HCT116 (cell line): ENCODE measurements at regions not wholly inside any gene's neighbourhood (a gene's known extent, or its start where the extent isn't known, plus 50 kb on each side); places are given as distances from the start of the nearest gene placed in this dataset.

Source experiments
- ATAC-seq: fragments of 200-7000 bp; cut with Tn5 transposase; 2 replicates; pipeline ENCODE4 v1.9.1; 2020; ENCODE audit warnings: mild to moderate bottlenecking, moderate library complexity
- BruUV-seq: library from RNA; stranded (reverse); fragments of 400-500 nt; replicated peaks from 2 replicates; lab custom pipeline; 2021; lab: Mats Ljungman, UMichigan
- CTCF ChIA-PET: fragments of 300-600 bp; sonication (Branson Sonifier 250); formaldehyde crosslinking; loops from one replicate; lab custom pipeline; 2021; ENCODE audit warnings: antibody characterized with exemption; lab: Charles Lee
- POLR2A ChIA-PET: fragments of 300-600, 350-600 bp; sonication (Branson Sonifier 250); formaldehyde crosslinking; loops from one replicate; lab custom pipeline; 2021; ENCODE audit warnings: antibody characterized with exemption; lab: Charles Lee
- RAD21 ChIA-PET, 2 experiments: fragments of 300-600 bp; sonication (Branson Sonifier 250); formaldehyde crosslinking; loops; one replicate each; lab custom pipeline; 2023; ENCODE audit warnings: low total read pairs in 2 of 2; ENCODE audit not compliant: uncharacterized antibody in 2 of 2, unreplicated experiment in 2 of 2, low non-redundant PET in 1 of 2; lab: Charles Lee
- DNase-seq: peaks from one replicate; pipeline ENCODE4 v3.0.0-alpha.2; 2010; ENCODE audit warnings: low read depth, low spot score
- H2AFZ ChIP-seq: fragments of 200-600 bp; shearing (Covaris generic), sonication (generic); 2 replicates; pipeline ENCODE4 v1.6.1; 2017; ENCODE audit warnings: low read depth, mixed run types, mixed read lengths, antibody characterized with exemption, low read length; ENCODE audit not compliant: poor library complexity, severe bottlenecking
- H3K27ac ChIP-seq: 2 replicates; pipeline ENCODE4 v1.5.1; 2012; ENCODE audit warnings: low read depth, low read length
- H3K27me3 ChIP-seq: fragments of 200-600 bp; sonication (generic); 2 replicates; pipeline ENCODE4 v1.6.1; 2016; ENCODE audit warnings: mixed run types, low read length, mixed read lengths; ENCODE audit not compliant: insufficient read depth
- H3K36me3 ChIP-seq, 2 experiments: fragments of 200-500 bp in 1 of 2; fragments of 200-600 bp in 1 of 2; sonication (Bioruptor generic) in 1 of 2; sonication (generic) in 1 of 2; 2 replicates each; pipeline versions ENCODE4 v1.5.1 to v1.6.1; 2014 to 2016; ENCODE audit warnings: low read length in 2 of 2, inconsistent platforms in 1 of 2, mixed read lengths in 1 of 2, mixed run types in 1 of 2; ENCODE audit not compliant: insufficient read depth in 2 of 2, control insufficient read depth in 1 of 2
- H3K4me1 ChIP-seq, 2 experiments: fragments of 200-600 bp in 1 of 2; sonication (generic) in 1 of 2; 2 replicates each; pipeline versions ENCODE4 v1.5.1 to v1.6.1; 2012 to 2017; ENCODE audit warnings: low read length in 2 of 2, inconsistent platforms in 1 of 2, mild to moderate bottlenecking in 1 of 2, mixed read lengths in 1 of 2, mixed run types in 1 of 2, moderate library complexity in 1 of 2; ENCODE audit not compliant: insufficient read depth in 2 of 2, control insufficient read depth in 1 of 2
- H3K4me2 ChIP-seq: fragments of 200-600 bp; sonication (generic); 2 replicates; pipeline ENCODE4 v1.6.1; 2017; ENCODE audit warnings: mixed run types, low read length, mixed read lengths
- H3K4me3 ChIP-seq, 2 experiments: fragments of 200-600 bp in 1 of 2; sonication (generic) in 1 of 2; replicated peaks in 1 of 2; 2 replicates each; pipeline ENCODE4 v1.5.1; 2011 to 2016; ENCODE audit warnings: low read length in 2 of 2, control low read depth in 1 of 2, low read depth in 1 of 2, mild to moderate bottlenecking in 1 of 2, mixed read lengths in 1 of 2, mixed run types in 1 of 2
- H3K79me2 ChIP-seq: fragments of 200-600 bp; sonication (generic); 2 replicates; pipeline ENCODE4 v1.6.1; 2017; ENCODE audit warnings: mild to moderate bottlenecking, mixed run types, low read length, moderate library complexity, mixed read lengths; ENCODE audit not compliant: insufficient read depth
- H3K9ac ChIP-seq: fragments of 200-600 bp; sonication (generic); 2 replicates; pipeline ENCODE4 v1.6.1; 2016; ENCODE audit warnings: low read length, mixed read lengths
- H3K9me2 ChIP-seq: fragments of 200-600 bp; sonication (generic), shearing (Covaris generic); 2 replicates; pipeline ENCODE4 v1.6.1; 2017; ENCODE audit warnings: mixed run types, mild to moderate bottlenecking, moderate library complexity; ENCODE audit not compliant: insufficient read depth
- H3K9me3 ChIP-seq, 2 experiments: fragments of 200-500 bp in 1 of 2; fragments of 200-600 bp in 1 of 2; sonication (Bioruptor generic) in 1 of 2; sonication (generic) in 1 of 2; 2 replicates each; pipeline ENCODE4 v1.6.1; 2014 to 2017; ENCODE audit warnings: low read length in 2 of 2, mixed read lengths in 2 of 2, inconsistent platforms in 1 of 2, low read depth in 1 of 2, mild to moderate bottlenecking in 1 of 2, mixed run types in 1 of 2, moderate library complexity in 1 of 2; ENCODE audit not compliant: control insufficient read depth in 1 of 2, insufficient read depth in 1 of 2
- H4K20me1 ChIP-seq: fragments of 200-600 bp; sonication (generic), shearing (Covaris generic); 2 replicates; pipeline ENCODE4 v1.6.1; 2017; ENCODE audit warnings: mixed run types, mild to moderate bottlenecking, moderate library complexity; ENCODE audit not compliant: insufficient read depth
- CBX3 ChIP-seq: IDR thresholded peaks from 2 replicates; pipeline ENCODE4 v1.6.1; 2012; ENCODE audit warnings: low read depth
- EGR1 ChIP-seq: IDR thresholded peaks from 2 replicates; pipeline ENCODE4 v1.6.1; 2012; ENCODE audit warnings: low read depth
- ELF1 ChIP-seq: IDR thresholded peaks from 2 replicates; pipeline ENCODE4 v1.6.1; 2012; ENCODE audit warnings: low read depth, borderline replicate concordance
- FOSL1 ChIP-seq: IDR thresholded peaks from 2 replicates; pipeline ENCODE4 v1.6.1; 2012; ENCODE audit warnings: low read depth
- JUND ChIP-seq: IDR thresholded peaks from 2 replicates; pipeline ENCODE4 v1.6.1; 2012
- POLR2A ChIP-seq: IDR thresholded peaks from 2 replicates; pipeline ENCODE4 v1.7.0; 2011; ENCODE audit warnings: borderline replicate concordance; ENCODE audit not compliant: insufficient read depth, insufficient read length; ENCODE audit errors: extremely low read depth
- POLR2AphosphoS5 ChIP-seq: IDR thresholded peaks from 2 replicates; pipeline ENCODE4 v1.6.1; 2011; ENCODE audit warnings: mild to moderate bottlenecking, low read depth, low read length, moderate library complexity
- RAD21 ChIP-seq: IDR thresholded peaks from 2 replicates; pipeline ENCODE4 v1.6.1; 2012; ENCODE audit warnings: low read depth, mild to moderate bottlenecking
- REST ChIP-seq: IDR thresholded peaks from 2 replicates; pipeline ENCODE4 v1.6.1; 2012; ENCODE audit warnings: low read depth
- SIN3A ChIP-seq: IDR thresholded peaks from 2 replicates; pipeline ENCODE4 v1.6.1; 2012; ENCODE audit warnings: low read depth
- SRF ChIP-seq: IDR thresholded peaks from 2 replicates; pipeline ENCODE4 v1.6.1; 2012; ENCODE audit warnings: low read depth
- YY1 ChIP-seq: IDR thresholded peaks from 2 replicates; pipeline ENCODE4 v1.6.1; 2011; ENCODE audit warnings: low read length, low read depth, moderate library complexity, mild to moderate bottlenecking; ENCODE audit not compliant: insufficient replicate concordance; ENCODE audit errors: extremely low read depth
- ZFX ChIP-seq: fragments of 450-650 bp; IDR thresholded peaks from 2 replicates; pipeline ENCODE4 v1.6.1; 2017
- ZNF274 ChIP-seq: fragments of 200-500 bp; sonication (Bioruptor generic); IDR thresholded peaks from 2 replicates; pipeline ENCODE4 v1.6.1; 2014; ENCODE audit warnings: mild to moderate bottlenecking, low read depth, low read length, inconsistent platforms
- intact Hi-C: fragments of 100-400 bp; cut with micrococcal nuclease; formaldehyde crosslinking; loops from 2 replicates; pipeline ENCODE4 v1.10.0; 2022
- TF ChIP-seq, protein P1 (sequence below): IDR thresholded peaks from 2 replicates; pipeline ENCODE4 v1.6.1; 2012
- TF ChIP-seq, protein P2 (sequence below), 3 experiments: fragments of 200-600 bp in 1 of 3; sonication (generic) in 1 of 3; IDR thresholded peaks in 2 of 3; conservative IDR thresholded peaks in 1 of 3; 2 replicates each; pipeline ENCODE4 v1.5.1; 2012 to 2017; ENCODE audit warnings: low read depth in 2 of 3, low read length in 2 of 3, antibody characterized with exemption in 1 of 3, borderline replicate concordance in 1 of 3, control low read depth in 1 of 3, mild to moderate bottlenecking in 1 of 3, mixed read lengths in 1 of 3, mixed run types in 1 of 3, moderate library complexity in 1 of 3; ENCODE audit not compliant: insufficient read depth in 1 of 3

DNA sequence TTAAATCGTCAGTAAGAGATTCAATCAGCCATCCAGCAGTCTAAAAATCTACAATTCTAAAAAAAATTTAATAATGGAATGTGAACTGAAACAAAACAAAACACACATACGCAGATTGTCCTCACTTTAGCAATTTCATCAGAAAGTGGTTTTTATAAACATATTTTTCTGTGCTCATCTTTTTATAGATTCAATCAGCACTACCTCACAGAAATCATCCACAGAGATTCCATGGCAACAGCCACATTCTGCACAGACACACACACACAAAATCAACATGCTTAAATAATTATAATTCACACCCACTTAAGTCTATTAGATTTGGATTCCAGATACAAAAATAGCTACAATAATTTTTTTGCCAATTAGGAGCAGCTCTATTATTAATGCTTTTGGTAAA lies 149.0 kb upstream of the KCNIP4 start:
- Histone ChIP-seq H3K9ac (no peak overlapping the region), H4K20me1 (no peaks in the 10 kb centered on the region), H3K4me3 (no peak overlapping the region), H3K9me2 (no peaks in the 10 kb centered on the region)
- intact Hi-C loops, result no loop called here
- DNase-seq, result no peak
- TF ChIP-seq, protein P1, sequence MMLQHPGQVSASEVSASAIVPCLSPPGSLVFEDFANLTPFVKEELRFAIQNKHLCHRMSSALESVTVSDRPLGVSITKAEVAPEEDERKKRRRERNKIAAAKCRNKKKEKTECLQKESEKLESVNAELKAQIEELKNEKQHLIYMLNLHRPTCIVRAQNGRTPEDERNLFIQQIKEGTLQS, result no peak
- TF ChIP-seq, all 23 proteins: peak for 0
- ChIA-PET POLR2A (no interaction called here), CTCF (no interaction called here), RAD21 (no interaction called here)
- no peak overlapping the region for H2AFZ ChIP-seq
- no peaks in the 10 kb centered on the region for H3K36me3 ChIP-seq
- H3K27ac ChIP-seq, result no peak overlapping the region
- H3K4me1 ChIP-seq, result no peaks in the 10 kb centered on the region
- ATAC-seq, result no peak
- H3K9me3 ChIP-seq, result no peaks in the 10 kb centered on the region; a peak in 1 of 4 replicates
- no TSS peak for BruUV-seq
- H3K27me3 ChIP-seq, result no peaks in the 10 kb centered on the region
- no peaks in the 10 kb centered on the region for H3K79me2 ChIP-seq
- no peak overlapping the region for H3K4me2 ChIP-seq

DNA sequence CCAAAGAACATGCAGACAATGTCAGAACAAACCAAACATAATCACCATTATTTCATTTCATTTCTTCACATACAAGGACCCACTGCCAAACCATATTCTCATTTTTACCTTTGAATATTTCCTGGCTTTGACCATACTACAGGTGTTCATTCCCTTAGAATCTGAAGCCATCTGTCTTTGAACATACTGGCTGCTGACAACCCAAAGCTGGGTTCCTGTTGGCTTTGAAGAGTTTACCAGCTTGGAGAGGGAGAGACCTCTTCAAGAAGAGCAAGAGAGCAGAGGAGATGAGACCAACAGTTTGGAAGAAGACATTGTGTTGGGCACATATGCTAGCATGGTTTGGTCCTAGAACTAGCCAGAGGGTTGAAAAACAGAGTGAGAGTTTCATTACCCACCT lies 145.6 kb upstream of the KCNIP4 start:
- Histone ChIP-seq H3K4me2 (no peak overlapping the region), H3K27me3 (no peaks in the 10 kb centered on the region), H2AFZ (no peak overlapping the region), H3K36me3 (no peaks in the 10 kb centered on the region), H3K9me2 (no peaks in the 10 kb centered on the region), H3K9me3 (no peaks in the 10 kb centered on the region; a peak in 1 of 4 replicates), H3K79me2 (no peaks in the 10 kb centered on the region), H3K27ac (no peak overlapping the region), H4K20me1 (no peaks in the 10 kb centered on the region), H3K4me3 (no peak overlapping the region), H3K4me1 (no peaks in the 10 kb centered on the region), H3K9ac (no peak overlapping the region)
- no peak for ATAC-seq
- no TSS peak for BruUV-seq
- TF ChIP-seq, protein P1, result no peak
- TF ChIP-seq POLR2AphosphoS5 (no peak), ZFX (no peak), POLR2A (no peak), ZNF274 (no peak), FOSL1 (no peak), RAD21 (no peak), ELF1 (no peak), REST (no peak), JUND (no peak), EGR1 (no peak), YY1 (no peak), SRF (no peak), SIN3A (no peak), CBX3 (no peak)
- TF ChIP-seq, protein P2, sequence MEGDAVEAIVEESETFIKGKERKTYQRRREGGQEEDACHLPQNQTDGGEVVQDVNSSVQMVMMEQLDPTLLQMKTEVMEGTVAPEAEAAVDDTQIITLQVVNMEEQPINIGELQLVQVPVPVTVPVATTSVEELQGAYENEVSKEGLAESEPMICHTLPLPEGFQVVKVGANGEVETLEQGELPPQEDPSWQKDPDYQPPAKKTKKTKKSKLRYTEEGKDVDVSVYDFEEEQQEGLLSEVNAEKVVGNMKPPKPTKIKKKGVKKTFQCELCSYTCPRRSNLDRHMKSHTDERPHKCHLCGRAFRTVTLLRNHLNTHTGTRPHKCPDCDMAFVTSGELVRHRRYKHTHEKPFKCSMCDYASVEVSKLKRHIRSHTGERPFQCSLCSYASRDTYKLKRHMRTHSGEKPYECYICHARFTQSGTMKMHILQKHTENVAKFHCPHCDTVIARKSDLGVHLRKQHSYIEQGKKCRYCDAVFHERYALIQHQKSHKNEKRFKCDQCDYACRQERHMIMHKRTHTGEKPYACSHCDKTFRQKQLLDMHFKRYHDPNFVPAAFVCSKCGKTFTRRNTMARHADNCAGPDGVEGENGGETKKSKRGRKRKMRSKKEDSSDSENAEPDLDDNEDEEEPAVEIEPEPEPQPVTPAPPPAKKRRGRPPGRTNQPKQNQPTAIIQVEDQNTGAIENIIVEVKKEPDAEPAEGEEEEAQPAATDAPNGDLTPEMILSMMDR (IDR thresholded peaks at IDR 0.05 in 2 of 3, conservative IDR thresholded peaks at IDR 0.05 in 1 of 3; ENCODE audit: borderline replicate concordance in 1 of 3, insufficient read depth in 1 of 3, low read depth in 2 of 3, low read length in 2 of 3), result no peak
- ChIA-PET POLR2A (no interaction called here), RAD21 (no interaction called here), CTCF (no interaction called here)
- intact Hi-C loops, result no loop called here
- no peak for DNase-seq
